HCT116 (cell line): ENCODE measurements at regions not wholly inside any gene's neighbourhood (a gene's known extent, or its start where the extent isn't known, plus 50 kb on each side); places are given as distances from the start of the nearest gene placed in this dataset.

Source experiments
- ATAC-seq: fragments of 200-7000 bp; cut with Tn5 transposase; 2 replicates; pipeline ENCODE4 v1.9.1; 2020; ENCODE audit warnings: mild to moderate bottlenecking, moderate library complexity
- BruUV-seq: library from RNA; stranded (reverse); fragments of 400-500 nt; replicated peaks from 2 replicates; lab custom pipeline; 2021; lab: Mats Ljungman, UMichigan
- CTCF ChIA-PET: fragments of 300-600 bp; sonication (Branson Sonifier 250); formaldehyde crosslinking; loops from one replicate; lab custom pipeline; 2021; ENCODE audit warnings: antibody characterized with exemption; lab: Charles Lee
- POLR2A ChIA-PET: fragments of 300-600, 350-600 bp; sonication (Branson Sonifier 250); formaldehyde crosslinking; loops from one replicate; lab custom pipeline; 2021; ENCODE audit warnings: antibody characterized with exemption; lab: Charles Lee
- RAD21 ChIA-PET, 2 experiments: fragments of 300-600 bp; sonication (Branson Sonifier 250); formaldehyde crosslinking; loops; one replicate each; lab custom pipeline; 2023; ENCODE audit warnings: low total read pairs in 2 of 2; ENCODE audit not compliant: uncharacterized antibody in 2 of 2, unreplicated experiment in 2 of 2, low non-redundant PET in 1 of 2; lab: Charles Lee
- DNase-seq: peaks from one replicate; pipeline ENCODE4 v3.0.0-alpha.2; 2010; ENCODE audit warnings: low read depth, low spot score
- H2AFZ ChIP-seq: fragments of 200-600 bp; shearing (Covaris generic), sonication (generic); 2 replicates; pipeline ENCODE4 v1.6.1; 2017; ENCODE audit warnings: low read depth, mixed run types, mixed read lengths, antibody characterized with exemption, low read length; ENCODE audit not compliant: poor library complexity, severe bottlenecking
- H3K27ac ChIP-seq: 2 replicates; pipeline ENCODE4 v1.5.1; 2012; ENCODE audit warnings: low read depth, low read length
- H3K27me3 ChIP-seq: fragments of 200-600 bp; sonication (generic); 2 replicates; pipeline ENCODE4 v1.6.1; 2016; ENCODE audit warnings: mixed run types, low read length, mixed read lengths; ENCODE audit not compliant: insufficient read depth
- H3K36me3 ChIP-seq, 2 experiments: fragments of 200-500 bp in 1 of 2; fragments of 200-600 bp in 1 of 2; sonication (Bioruptor generic) in 1 of 2; sonication (generic) in 1 of 2; 2 replicates each; pipeline versions ENCODE4 v1.5.1 to v1.6.1; 2014 to 2016; ENCODE audit warnings: low read length in 2 of 2, inconsistent platforms in 1 of 2, mixed read lengths in 1 of 2, mixed run types in 1 of 2; ENCODE audit not compliant: insufficient read depth in 2 of 2, control insufficient read depth in 1 of 2
- H3K4me1 ChIP-seq, 2 experiments: fragments of 200-600 bp in 1 of 2; sonication (generic) in 1 of 2; 2 replicates each; pipeline versions ENCODE4 v1.5.1 to v1.6.1; 2012 to 2017; ENCODE audit warnings: low read length in 2 of 2, inconsistent platforms in 1 of 2, mild to moderate bottlenecking in 1 of 2, mixed read lengths in 1 of 2, mixed run types in 1 of 2, moderate library complexity in 1 of 2; ENCODE audit not compliant: insufficient read depth in 2 of 2, control insufficient read depth in 1 of 2
- H3K4me2 ChIP-seq: fragments of 200-600 bp; sonication (generic); 2 replicates; pipeline ENCODE4 v1.6.1; 2017; ENCODE audit warnings: mixed run types, low read length, mixed read lengths
- H3K4me3 ChIP-seq, 2 experiments: fragments of 200-600 bp in 1 of 2; sonication (generic) in 1 of 2; replicated peaks in 1 of 2; 2 replicates each; pipeline ENCODE4 v1.5.1; 2011 to 2016; ENCODE audit warnings: low read length in 2 of 2, control low read depth in 1 of 2, low read depth in 1 of 2, mild to moderate bottlenecking in 1 of 2, mixed read lengths in 1 of 2, mixed run types in 1 of 2
- H3K79me2 ChIP-seq: fragments of 200-600 bp; sonication (generic); 2 replicates; pipeline ENCODE4 v1.6.1; 2017; ENCODE audit warnings: mild to moderate bottlenecking, mixed run types, low read length, moderate library complexity, mixed read lengths; ENCODE audit not compliant: insufficient read depth
- H3K9ac ChIP-seq: fragments of 200-600 bp; sonication (generic); 2 replicates; pipeline ENCODE4 v1.6.1; 2016; ENCODE audit warnings: low read length, mixed read lengths
- H3K9me2 ChIP-seq: fragments of 200-600 bp; sonication (generic), shearing (Covaris generic); 2 replicates; pipeline ENCODE4 v1.6.1; 2017; ENCODE audit warnings: mixed run types, mild to moderate bottlenecking, moderate library complexity; ENCODE audit not compliant: insufficient read depth
- H3K9me3 ChIP-seq, 2 experiments: fragments of 200-500 bp in 1 of 2; fragments of 200-600 bp in 1 of 2; sonication (Bioruptor generic) in 1 of 2; sonication (generic) in 1 of 2; 2 replicates each; pipeline ENCODE4 v1.6.1; 2014 to 2017; ENCODE audit warnings: low read length in 2 of 2, mixed read lengths in 2 of 2, inconsistent platforms in 1 of 2, low read depth in 1 of 2, mild to moderate bottlenecking in 1 of 2, mixed run types in 1 of 2, moderate library complexity in 1 of 2; ENCODE audit not compliant: control insufficient read depth in 1 of 2, insufficient read depth in 1 of 2
- H4K20me1 ChIP-seq: fragments of 200-600 bp; sonication (generic), shearing (Covaris generic); 2 replicates; pipeline ENCODE4 v1.6.1; 2017; ENCODE audit warnings: mixed run types, mild to moderate bottlenecking, moderate library complexity; ENCODE audit not compliant: insufficient read depth
- CBX3 ChIP-seq: IDR thresholded peaks from 2 replicates; pipeline ENCODE4 v1.6.1; 2012; ENCODE audit warnings: low read depth
- CEBPB ChIP-seq: IDR thresholded peaks from 2 replicates; pipeline ENCODE4 v1.6.1; 2012; ENCODE audit warnings: low read depth
- EGR1 ChIP-seq: IDR thresholded peaks from 2 replicates; pipeline ENCODE4 v1.6.1; 2012; ENCODE audit warnings: low read depth
- ELF1 ChIP-seq: IDR thresholded peaks from 2 replicates; pipeline ENCODE4 v1.6.1; 2012; ENCODE audit warnings: low read depth, borderline replicate concordance
- EZH2 ChIP-seq: fragments of 200-600 bp; sonication (generic); IDR thresholded peaks from 2 replicates; pipeline ENCODE4 v1.6.1; 2017; ENCODE audit warnings: antibody characterized with exemption, mixed run types
- EZH2phosphoT487 ChIP-seq: fragments of 200-600 bp; IDR thresholded peaks from 2 replicates; pipeline ENCODE4 v1.6.1; 2018; ENCODE audit warnings: antibody characterized with exemption, borderline replicate concordance
- FOSL1 ChIP-seq: IDR thresholded peaks from 2 replicates; pipeline ENCODE4 v1.6.1; 2012; ENCODE audit warnings: low read depth
- MAX ChIP-seq: IDR thresholded peaks from 2 replicates; pipeline ENCODE4 v1.6.1; 2012
- POLR2AphosphoS5 ChIP-seq: IDR thresholded peaks from 2 replicates; pipeline ENCODE4 v1.6.1; 2011; ENCODE audit warnings: mild to moderate bottlenecking, low read depth, low read length, moderate library complexity
- RAD21 ChIP-seq: IDR thresholded peaks from 2 replicates; pipeline ENCODE4 v1.6.1; 2012; ENCODE audit warnings: low read depth, mild to moderate bottlenecking
- SIN3A ChIP-seq: IDR thresholded peaks from 2 replicates; pipeline ENCODE4 v1.6.1; 2012; ENCODE audit warnings: low read depth
- SP1 ChIP-seq: IDR thresholded peaks from 2 replicates; pipeline ENCODE4 v1.6.1; 2012; ENCODE audit warnings: low read depth
- SRF ChIP-seq: IDR thresholded peaks from 2 replicates; pipeline ENCODE4 v1.6.1; 2012; ENCODE audit warnings: low read depth
- TCF7L2 ChIP-seq: IDR thresholded peaks from 2 replicates; pipeline ENCODE4 v1.7.0; 2011; ENCODE audit warnings: borderline replicate concordance, inconsistent platforms; ENCODE audit not compliant: insufficient read depth, insufficient read length; ENCODE audit errors: extremely low read depth
- YY1 ChIP-seq: IDR thresholded peaks from 2 replicates; pipeline ENCODE4 v1.6.1; 2011; ENCODE audit warnings: low read length, low read depth, moderate library complexity, mild to moderate bottlenecking; ENCODE audit not compliant: insufficient replicate concordance; ENCODE audit errors: extremely low read depth
- ZBTB33 ChIP-seq: IDR thresholded peaks from 2 replicates; pipeline ENCODE4 v1.6.1; 2011; ENCODE audit warnings: mild to moderate bottlenecking, low read length, moderate library complexity; ENCODE audit not compliant: insufficient replicate concordance; ENCODE audit errors: extremely low read depth
- ZFX ChIP-seq: fragments of 450-650 bp; IDR thresholded peaks from 2 replicates; pipeline ENCODE4 v1.6.1; 2017
- ZNF274 ChIP-seq: fragments of 200-500 bp; sonication (Bioruptor generic); IDR thresholded peaks from 2 replicates; pipeline ENCODE4 v1.6.1; 2014; ENCODE audit warnings: mild to moderate bottlenecking, low read depth, low read length, inconsistent platforms
- intact Hi-C: fragments of 100-400 bp; cut with micrococcal nuclease; formaldehyde crosslinking; loops from 2 replicates; pipeline ENCODE4 v1.10.0; 2022

- Histone ChIP-seq H3K4me2 (no peak overlapping the region), H3K9ac (no peak overlapping the region), H3K9me3 (no peaks in the 10 kb centered on the region), H2AFZ (no peak overlapping the region), H3K9me2 (no peaks in the 10 kb centered on the region), H3K27me3 (peaks cover 15% of the 10 kb centered on the region), H3K27ac (no peak overlapping the region), H3K4me1 (no peaks in the 10 kb centered on the region)
- no peak for ATAC-seq
- RAD21 ChIA-PET: no interaction called here
- CTCF ChIA-PET: no interaction called here
- BruUV-seq: no TSS peak
- intact Hi-C loops: no loop called here
- no peak for TF ChIP-seq EGR1
- no peak for TF ChIP-seq ZFX
- no peak for TF ChIP-seq CEBPB
- no peak for TF ChIP-seq ELF1
- no peak for TF ChIP-seq EZH2
- TF ChIP-seq CBX3: no peak
- no peak for TF ChIP-seq SIN3A
- no peak for TF ChIP-seq EZH2phosphoT487
- no peak for TF ChIP-seq SP1
- TF ChIP-seq FOSL1: no peak
- no peak for TF ChIP-seq POLR2AphosphoS5
- no peak for TF ChIP-seq SRF
- no peak for TF ChIP-seq ZNF274
- TF ChIP-seq, all 23 proteins: peak for 0
- POLR2A ChIA-PET: no interaction called here
- DNase-seq: no peak
- Histone ChIP-seq H3K79me2 (no peaks in the 10 kb centered on the region), H3K36me3 (no peaks in the 10 kb centered on the region), H3K4me3 (no peak overlapping the region), H4K20me1 (no peaks in the 10 kb centered on the region)
These were observed 149.6 kb upstream of the PLXNA2 start for GRCh38 chr1:208393826-208394225.

GRCh38 chr1:208397286-208397685 lies 153.1 kb upstream of the PLXNA2 start:
- H3K4me2 ChIP-seq: no peak overlapping the region
- ATAC-seq (no peak), DNase-seq (no peak)
- no peaks in the 10 kb centered on the region for H4K20me1 ChIP-seq
- CTCF ChIA-PET: no interaction called here
- POLR2A ChIA-PET: no interaction called here
- H3K4me3 ChIP-seq: no peak overlapping the region
- BruUV-seq: no TSS peak
- H3K9me3 ChIP-seq: no peaks in the 10 kb centered on the region
- RAD21 ChIA-PET: no interaction called here
- no peaks in the 10 kb centered on the region for H3K79me2 ChIP-seq
- intact Hi-C loops: no loop called here
- no peaks in the 10 kb centered on the region for H3K4me1 ChIP-seq
- no peak overlapping the region for H3K27ac ChIP-seq
- TF ChIP-seq ZBTB33 (no peak), ELF1 (no peak), RAD21 (no peak), CBX3 (no peak), SRF (no peak), TCF7L2 (no peak), YY1 (no peak), POLR2AphosphoS5 (no peak), MAX (no peak)
- H3K9me2 ChIP-seq: no peaks in the 10 kb centered on the region
- no peak overlapping the region for H2AFZ ChIP-seq
- H3K36me3 ChIP-seq: no peaks in the 10 kb centered on the region
- H3K9ac ChIP-seq: no peak overlapping the region
- peaks cover 15% of the 10 kb centered on the region for H3K27me3 ChIP-seq
